HG02973 (cell line): ENCODE measurements at regions not wholly inside any gene's neighbourhood (a gene's known extent, or its start where the extent isn't known, plus 50 kb on each side); places are given as distances from the start of the nearest gene placed in this dataset.

Experiments
- ATAC-seq: cut with Tn5 transposase; IDR thresholded peaks from one replicate; pipeline ENCODE4 v1.9.1; 2021; ENCODE audit warnings: moderate library complexity; ENCODE audit not compliant: unreplicated experiment

DNA sequence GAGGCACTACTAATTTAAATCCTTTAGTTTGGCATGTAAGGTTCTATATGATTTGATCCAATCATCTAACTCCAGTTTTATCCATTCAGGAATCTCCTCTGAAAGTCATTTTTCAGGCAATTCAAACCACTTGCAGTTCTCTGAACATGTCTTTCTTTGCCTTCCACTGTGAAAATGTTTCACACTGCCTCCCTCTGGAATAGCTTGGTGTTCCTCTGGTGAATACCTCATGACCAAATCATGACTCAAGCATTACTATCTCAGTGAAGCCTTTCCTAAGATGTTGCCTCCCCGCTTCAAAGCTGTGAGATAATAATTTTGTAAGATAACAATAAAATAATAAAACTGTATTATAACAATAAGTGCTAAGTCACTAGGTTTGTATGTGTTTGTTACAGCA lies 981.1 kb downstream of the DTWD2 start:
- no peak for ATAC-seq

DNA sequence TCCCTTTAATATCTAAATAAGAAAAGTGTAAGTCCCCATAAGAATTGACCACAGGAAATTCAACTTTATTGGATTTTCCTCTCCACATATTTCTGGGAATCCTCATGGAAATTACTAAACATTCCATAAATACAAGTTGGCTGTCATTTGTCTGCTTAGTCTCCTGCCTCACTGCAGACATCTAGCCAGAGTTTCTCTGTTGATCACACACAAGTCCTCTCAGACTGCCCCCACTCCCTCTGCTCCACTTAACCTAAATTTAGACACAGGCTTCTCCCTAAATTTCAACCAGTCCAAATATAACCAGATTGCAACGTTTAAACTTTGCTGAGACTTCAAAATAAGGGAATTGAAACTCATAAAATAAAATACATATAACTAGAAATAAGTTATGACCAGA lies 982.1 kb downstream of the DTWD2 start:
- ATAC-seq: no peak

DNA sequence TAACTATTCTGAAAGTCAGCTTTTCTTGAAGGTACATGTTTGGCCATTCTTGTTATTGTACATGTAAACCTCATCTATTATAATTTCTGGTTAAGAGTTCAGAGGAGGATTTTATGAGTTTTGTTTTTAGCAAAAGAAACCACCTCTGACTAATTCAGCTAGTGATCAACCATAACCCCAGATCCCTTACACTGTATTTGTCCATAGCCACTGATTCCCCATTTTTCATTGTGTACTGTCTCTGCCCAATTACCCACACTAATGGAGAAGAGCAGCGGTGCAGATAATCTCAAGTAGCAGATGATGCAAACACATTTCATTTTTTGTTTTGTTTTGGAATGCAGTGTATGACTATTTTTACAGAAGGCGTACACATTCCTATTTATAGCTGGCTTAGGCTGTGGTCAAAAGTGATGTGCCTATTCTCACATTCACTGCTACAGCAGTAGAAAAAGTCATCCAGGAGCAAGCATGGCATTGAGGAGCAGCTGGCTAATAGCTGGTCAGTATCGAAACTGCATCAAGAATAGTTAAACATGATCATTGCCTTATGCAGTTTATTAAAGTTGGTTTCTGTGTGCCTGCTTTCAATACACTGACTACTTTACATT lies 988.3 kb downstream of the DTWD2 start:
- peak; percentile 77 for ATAC-seq

DNA sequence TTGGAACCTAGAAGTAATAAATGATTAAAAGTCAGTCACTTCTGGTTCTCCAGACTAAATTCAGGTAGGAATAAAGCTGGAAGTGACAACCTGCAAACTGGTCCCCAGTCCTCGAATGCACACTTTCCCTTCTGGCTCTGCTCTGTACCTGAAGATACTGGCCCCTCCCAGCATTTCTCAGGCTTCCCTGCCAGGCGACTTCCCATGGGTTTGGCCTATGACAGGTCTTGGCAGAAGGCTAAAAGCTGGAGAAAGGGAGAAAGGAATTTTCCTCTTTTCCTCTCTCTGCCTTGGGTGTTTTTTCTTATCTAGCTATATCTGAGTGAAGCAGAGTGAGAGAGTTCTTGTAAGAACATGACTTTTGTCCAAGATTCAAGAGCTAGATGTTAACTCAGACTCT lies 1005.7 kb downstream of the DTWD2 start:
- no peak for ATAC-seq

DNA sequence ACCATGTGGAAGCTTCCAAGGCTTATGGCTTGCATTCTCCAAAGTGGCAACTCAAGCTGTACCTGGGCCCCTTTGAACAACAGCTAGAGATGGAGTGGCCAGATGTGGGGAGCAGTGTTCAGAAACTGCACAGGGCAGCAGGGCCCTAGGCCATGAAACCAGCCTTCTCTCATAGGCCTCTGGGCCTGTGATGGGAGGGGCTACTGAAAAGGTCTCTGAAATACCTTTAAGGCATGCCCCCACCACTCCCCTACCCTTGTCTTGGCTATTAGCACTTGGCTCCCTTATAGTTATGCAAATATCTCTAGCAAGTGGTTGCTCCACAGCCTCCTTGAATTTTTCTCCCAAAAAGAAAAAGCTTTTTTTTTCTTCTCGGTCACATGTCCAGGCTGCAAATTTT lies 1014.6 kb downstream of the DTWD2 start:
- ATAC-seq: no peak

DNA sequence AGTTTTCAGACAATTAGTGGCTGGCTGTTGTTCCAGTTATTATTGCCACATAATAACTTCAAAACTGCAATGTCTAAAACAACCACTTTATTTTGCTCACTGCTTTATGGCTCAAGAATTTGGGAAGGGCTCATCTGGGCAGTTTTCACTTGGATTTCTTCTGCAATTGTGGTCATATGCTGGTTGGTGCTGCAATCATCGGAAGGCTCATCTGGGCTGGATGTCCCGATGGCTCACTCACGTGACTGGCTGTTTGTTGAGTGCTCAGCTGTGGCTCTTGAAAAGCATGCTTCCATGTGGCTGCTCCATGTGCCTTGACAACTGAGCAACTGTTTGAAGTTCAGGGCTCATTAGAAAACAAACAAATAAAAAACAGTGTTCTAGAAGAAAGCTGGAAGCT lies 1032.5 kb downstream of the DTWD2 start:
- ATAC-seq: no peak

DNA sequence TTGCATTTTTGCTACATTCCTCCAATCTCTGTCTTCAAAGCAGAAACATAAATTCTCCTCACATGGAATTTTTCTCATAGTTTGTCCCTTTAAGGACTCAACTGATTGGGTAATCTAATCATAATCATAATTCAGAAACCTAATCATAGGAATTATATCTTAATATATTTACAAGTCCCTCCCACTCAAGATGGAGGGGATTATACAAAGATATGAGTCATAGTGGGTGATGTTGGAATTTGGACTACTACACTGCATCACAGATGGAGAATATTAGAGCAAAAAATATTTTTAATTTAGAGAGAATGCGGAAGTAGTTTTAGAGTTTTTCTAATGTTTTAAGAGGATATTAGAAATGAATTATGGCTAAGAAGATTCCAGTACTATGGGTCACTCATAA lies 1034.0 kb downstream of the DTWD2 start:
- ATAC-seq: no peak

DNA sequence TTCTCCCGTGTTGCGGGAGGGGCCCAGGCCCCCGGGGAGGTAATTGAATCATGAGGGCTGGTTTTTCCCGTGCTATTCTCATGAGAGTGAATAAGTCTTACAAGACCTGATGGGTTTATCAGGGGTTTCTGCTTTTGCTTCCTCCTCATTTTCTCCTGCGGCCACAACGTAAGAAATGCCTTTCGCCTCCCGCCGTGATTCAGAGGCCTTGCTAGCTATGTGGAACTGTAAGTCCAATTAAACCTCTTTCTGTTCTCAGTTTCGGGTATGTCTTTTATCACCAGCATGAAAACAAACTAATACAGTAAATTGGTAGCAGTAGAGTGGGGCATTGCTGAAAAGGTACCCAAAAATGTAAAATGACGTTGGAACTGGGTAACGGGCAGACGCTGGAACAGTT lies 1035.1 kb downstream of the DTWD2 start:
- no peak for ATAC-seq

DNA sequence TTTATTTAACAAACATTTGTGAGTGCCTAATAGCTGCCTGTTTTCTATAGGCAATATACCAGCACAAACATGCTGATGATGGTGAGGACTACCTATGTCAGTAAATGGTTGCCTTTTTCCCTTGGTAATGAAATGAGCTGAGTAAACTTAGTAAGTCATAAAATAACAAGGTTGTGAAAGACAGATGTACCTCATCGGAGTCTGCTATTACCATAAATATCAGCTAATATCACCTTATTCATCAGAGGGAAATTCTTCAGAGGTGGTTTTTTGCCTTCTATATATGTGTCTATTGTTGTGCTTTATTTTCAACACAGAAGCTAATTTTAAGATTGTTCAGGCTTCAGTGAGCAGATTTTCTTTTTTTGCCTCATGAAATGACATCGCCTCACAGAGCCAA lies 1040.5 kb downstream of the DTWD2 start:
- no peak for ATAC-seq

DNA sequence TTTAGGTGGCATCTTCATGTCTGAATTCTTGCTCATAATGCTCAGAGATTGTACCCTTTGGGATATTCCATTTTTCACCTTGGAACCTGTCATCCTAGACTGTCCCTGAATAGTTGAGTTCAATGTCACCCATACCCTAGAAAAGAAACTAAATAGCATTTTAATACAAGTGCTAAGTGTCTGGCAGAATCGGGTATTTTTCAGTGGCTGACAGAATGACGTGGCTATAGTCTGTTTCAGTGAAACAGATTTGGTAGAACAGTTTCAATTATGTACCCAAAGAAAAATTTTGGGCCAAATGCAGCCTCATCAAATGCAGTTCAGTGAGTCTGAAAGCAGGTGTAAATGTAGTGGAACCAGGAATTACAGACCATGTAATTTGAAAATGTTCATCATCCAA lies 1041.2 kb downstream of the DTWD2 start:
- no peak for ATAC-seq

DNA sequence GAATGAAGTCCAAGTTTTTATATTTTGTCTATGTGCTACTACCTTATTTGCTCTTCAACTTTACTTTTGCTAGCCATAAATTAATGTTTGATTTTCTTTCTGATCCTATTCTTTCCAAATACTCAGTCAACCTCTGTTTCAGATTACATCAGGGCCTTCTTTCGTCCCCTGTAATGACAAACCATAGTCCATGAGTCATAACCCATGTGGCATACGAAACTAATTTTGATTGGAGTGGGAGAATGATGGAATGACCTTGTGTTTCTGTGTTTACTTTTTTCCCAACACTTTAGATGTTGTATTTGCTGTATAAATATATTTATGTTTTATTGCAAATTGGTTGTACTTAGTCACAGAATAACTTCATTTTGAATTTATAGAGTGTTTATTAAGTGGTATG lies 1043.1 kb downstream of the DTWD2 start:
- no peak for ATAC-seq

DNA sequence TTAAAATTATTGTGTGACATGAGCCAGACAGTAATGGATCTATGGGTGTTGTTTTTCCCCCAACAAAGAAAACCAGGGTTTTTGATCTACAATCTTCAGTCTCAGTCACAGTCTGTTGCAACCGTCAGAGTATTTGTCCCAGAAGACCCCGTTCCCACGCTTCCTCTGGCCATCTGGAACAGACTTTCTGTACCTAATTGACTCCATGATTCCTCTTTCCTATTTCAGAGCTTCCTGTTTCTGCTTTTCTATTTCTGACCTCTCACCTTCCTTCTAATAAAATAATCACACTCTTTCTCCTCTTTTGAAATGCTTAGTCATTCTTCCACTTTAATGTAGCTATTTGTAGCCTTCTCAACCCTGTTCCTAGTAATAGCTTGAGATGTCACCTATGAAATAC lies 1044.8 kb downstream of the DTWD2 start:
- ATAC-seq: no peak

DNA sequence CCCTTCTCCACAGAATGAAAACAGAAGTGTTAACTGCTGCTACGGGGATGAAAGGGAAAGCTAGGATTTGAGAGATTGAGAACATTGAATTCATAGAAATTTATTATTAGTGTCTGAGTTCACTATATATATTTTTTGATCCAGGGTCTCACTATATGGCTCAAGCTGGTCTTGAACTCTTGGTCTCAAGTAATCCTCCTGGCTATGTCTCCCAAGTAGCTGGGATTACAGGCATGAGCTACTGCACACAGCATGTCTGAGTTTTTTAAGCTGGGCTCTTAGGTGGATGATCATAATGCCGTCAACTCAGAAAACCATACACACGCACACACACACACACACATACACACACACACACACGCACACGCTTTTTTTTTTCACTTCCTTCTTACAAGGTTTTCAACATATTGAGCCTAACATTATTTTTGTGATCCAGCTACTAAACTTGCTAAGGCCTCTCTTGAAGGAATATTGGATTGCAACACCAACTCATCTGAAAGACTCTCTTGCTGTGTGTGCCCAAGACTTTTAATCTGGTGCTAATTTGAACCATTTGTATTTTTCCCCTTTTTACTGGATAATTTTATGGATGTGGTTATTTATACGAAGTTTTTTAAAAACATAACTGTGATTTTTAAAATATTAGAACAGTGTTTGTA lies 1045.4 kb downstream of the DTWD2 start:
- no peak for ATAC-seq

DNA sequence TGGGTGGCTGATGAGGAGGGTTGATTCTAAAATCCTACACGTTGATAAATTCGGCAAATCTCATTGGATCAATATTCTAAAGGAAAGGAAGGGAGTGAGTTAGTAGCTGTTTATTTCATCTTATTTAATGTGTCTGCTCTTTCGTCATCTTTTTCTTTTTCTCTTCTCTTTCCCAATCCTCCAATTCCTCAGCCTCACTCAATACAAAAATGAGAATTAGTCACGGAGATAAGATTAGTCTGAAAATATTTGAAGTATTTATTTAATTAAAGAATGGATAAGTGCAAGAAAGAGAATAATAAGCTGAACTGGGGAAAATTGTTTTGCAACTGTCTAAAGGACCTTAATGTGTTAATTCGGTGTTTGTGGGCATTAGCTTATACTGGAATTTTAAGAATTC lies 1095.1 kb downstream of the DTWD2 start:
- no peak for ATAC-seq

DNA sequence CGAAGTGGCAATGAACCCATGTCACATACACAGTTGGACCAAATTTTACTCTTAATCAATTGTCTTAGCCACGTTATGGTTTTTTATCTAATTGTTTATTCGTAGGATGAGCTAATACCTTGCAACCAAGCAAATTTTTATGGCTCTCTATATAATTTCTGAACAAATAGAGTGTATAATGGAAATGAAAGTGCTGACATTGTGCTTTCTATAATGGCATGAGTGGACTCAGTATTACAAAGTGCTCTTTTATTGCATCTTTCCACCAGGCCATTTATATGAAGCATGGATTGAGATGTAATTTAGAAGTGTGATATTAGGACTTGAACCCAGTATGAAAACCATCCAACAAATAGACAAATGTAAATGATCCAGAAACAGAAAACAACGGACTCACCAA lies 1096.0 kb downstream of the DTWD2 start:
- ATAC-seq: no peak

DNA sequence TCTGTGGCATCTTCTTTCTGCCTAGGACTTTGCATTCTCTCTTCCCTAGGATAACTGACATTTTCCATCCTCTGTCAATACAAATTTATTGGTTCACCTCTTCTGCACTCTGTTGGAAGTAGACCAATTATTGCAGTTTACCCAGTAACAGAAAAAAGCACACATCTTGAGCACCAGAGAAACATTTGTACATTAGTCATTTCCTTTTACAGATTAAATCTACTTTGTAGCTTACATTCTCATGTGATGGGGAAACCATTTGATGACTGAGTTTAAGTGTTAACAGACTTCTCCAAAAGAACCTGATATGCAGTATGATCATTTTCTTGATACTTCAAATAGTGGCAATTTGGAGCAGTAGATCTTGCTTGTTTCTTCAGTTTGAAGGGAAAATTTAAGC lies 1098.8 kb downstream of the DTWD2 start:
- no peak for ATAC-seq

DNA sequence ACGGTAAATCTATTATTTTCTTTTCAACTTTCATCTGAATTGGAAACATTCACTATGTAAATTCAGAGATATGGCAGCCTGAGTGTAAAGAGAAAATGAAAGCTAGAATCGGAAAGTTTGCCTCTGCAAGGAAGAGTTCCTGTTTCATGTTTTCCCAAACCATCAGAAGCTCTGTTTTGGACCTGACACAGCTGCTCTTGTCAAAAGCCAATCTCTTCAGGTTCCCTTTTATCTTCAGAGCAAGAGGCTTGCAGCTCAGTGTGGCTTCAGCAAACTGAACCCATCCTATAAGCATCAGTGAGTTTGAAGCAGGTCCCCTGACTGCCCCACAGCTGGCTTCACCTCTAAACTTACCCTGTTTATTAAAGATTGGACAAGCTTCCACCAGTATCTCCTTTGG lies 1099.7 kb downstream of the DTWD2 start:
- ATAC-seq: peak; percentile 81

DNA sequence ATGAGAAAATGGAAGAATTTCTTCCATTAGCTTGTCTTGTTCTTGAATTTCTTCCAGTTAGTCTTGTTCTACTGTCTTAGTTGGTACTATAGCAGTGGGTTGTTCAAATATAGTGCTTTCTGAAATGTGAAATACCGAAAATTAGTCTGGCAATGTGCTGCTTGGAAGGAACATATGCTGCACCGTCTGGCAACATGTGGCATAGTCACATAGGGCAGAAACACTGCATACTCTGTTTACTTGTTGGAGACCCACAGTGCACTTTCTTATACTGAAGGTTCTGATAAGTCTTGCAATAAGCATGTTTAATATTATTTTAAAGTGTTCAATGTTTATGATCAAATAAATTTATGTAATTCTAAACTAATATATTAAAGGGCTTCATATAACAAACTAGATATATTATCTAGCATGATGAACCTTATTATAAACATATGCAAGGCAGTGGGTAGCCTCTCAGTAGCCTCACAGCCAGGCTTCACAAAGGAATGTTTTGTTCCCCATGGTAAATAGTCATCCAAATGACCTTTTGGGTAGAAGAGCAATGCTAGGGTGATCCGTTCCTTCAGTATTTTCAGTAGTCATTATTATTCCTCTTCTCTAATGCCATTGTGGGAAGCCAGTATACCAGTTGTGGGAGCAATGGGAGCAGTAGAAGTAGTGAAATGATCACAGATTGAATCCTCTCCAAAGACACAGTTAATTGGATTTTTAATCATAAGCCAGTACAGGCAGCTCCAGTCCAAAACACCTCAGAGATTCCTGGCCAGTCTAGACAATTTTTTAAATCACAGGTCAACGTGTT lies 1106.7 kb downstream of the DTWD2 start:
- ATAC-seq: no peak

DNA sequence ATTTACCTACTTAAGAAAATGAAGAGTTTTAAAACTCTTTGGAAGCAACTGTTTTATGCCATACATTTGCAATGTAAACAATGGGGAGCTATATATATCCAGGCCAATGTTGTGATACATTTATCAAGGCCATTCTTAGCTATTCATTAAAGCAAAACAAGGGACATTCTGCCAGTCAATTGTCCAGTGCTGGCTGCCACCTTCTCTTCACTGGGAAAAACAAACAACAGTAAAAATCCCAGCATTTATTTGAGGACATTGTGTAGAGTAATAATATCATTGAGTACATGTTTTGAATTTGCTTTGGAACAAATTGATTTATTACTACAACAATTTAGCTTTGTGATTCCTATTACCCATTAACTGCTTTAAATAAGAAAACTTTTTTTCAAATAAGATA lies 1107.4 kb downstream of the DTWD2 start:
- ATAC-seq: no peak

DNA sequence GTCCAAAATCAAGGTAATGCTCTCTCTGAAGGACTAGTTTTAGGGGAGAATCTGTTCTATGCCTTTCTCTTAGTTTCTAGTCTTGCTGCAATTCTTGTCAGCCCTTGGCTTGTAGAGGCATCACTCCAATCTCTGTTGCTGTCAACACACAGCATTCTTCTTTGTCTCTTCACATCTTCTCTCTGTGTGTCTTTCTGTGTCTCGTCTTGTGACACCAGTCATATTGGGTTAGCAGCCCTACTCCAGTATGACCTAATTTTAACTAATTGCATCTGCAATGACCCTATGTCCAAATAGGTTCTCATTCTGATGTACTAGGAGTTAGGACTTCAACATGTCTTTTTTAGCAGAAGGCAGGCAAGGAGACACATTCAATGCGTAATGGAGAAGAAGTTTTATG lies 1110.6 kb downstream of the DTWD2 start:
- no peak for ATAC-seq

DNA sequence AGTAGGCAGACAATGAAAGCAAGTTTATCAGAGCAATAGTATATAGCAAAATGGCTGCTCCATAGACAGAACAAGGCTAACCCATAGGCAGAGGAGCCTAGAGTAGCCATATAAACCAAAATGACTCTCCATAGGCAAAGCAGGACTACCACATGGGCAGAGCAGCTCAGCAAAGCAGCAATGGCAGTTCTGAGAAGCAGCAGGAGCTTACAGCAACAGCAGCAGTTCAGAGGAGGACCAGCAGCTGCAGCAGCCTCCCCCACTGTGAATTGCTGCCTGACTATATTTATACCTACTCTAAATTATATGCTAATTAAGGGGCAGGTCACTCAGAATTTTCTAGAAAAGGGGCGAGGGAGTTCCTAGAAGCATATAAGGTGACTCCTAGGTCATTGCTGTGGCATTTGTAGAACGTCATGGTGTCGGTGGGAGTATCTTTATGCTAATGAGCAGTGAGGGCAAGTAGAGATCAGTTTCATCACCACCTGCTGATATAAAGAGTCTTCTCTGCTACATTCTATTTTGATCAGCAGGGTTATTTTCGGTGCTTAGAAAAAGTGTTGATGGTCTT lies 1115.5 kb downstream of the DTWD2 start:
- ATAC-seq: no peak

DNA sequence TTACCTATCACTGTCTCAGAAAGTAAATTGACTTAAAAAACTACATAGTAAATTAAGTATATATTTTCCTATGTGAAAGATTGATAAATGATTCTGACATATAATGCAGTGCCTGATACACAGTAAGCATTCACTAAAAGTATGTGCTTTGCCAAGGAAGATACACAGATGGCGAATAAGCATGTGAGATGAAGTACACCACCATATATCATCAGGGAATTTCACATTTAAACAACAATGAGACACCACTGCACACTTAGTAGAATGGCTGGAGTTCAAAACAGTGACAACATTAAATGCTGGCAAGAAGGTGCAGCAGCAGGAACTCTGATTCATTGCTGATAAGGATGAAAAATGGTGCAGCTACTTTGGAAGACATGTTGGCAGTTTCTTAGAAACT lies 1118.8 kb downstream of the DTWD2 start:
- ATAC-seq: no peak
